Right lobe of liver (tissue), 4 donors: ENCODE measurements at regions not wholly inside any gene's neighbourhood (a gene's known extent, or its start where the extent isn't known, plus 50 kb on each side); places are given as distances from the start of the nearest gene placed in this dataset.

Experiments used
- CTCF ChIP-seq, 4 donors: fragments of 200-600 bp in 3 of 4; fragments of 450-650 bp in 1 of 4; IDR thresholded peaks; one replicate each; pipeline versions ENCODE4 v1.5.1 to v1.8.0; 2016 to 2022; ENCODE audit warnings: antibody characterized with exemption in 4 of 4, mild to moderate bottlenecking in 2 of 4
- POLR2A ChIP-seq: fragments of 450-650 bp; IDR thresholded peaks from one replicate; pipeline ENCODE4 v1.6.1; 2017; ENCODE audit warnings: antibody characterized with exemption, mild to moderate bottlenecking
- donor health status: DM: no; HTN: no; CAD: no.
- donor health status: DM: no; HTN: no; CAD: no.
- donor health status: DM: no; HTN: yes; CAD: no.

- no peak for TF ChIP-seq CTCF (IDR thresholded peaks at IDR 0.05)
- TF ChIP-seq POLR2A = no peak
These were observed 117.2 kb upstream of the LRIG1 start for GRCh38 chr3:66618066-66618465.
